ENCODE measurements at regions not wholly inside any gene's neighbourhood (a gene's known extent, or its start where the extent isn't known, plus 50 kb on each side); places are given as distances from the start of the nearest gene placed in this dataset.

DNA sequence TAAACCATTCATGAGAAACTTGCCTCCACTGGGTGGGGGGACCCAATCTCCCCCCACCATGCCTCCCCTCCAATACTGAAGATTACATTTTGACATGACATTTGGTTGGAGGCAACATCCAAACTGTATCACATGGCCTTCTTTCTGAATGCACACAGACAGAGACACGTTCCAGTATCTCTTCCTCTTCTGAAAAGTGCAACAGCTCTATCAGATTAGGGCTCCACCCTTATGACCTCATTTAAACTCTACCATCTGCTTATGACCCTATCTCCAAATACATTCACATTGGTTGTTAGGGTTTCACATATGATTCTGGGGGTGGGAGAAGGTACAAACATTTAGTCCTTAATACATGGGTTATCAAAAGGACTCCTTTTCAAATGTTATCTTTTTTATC, 481.8 kb upstream of the NFIA start:
- TF ChIP-seq, protein P1, sequence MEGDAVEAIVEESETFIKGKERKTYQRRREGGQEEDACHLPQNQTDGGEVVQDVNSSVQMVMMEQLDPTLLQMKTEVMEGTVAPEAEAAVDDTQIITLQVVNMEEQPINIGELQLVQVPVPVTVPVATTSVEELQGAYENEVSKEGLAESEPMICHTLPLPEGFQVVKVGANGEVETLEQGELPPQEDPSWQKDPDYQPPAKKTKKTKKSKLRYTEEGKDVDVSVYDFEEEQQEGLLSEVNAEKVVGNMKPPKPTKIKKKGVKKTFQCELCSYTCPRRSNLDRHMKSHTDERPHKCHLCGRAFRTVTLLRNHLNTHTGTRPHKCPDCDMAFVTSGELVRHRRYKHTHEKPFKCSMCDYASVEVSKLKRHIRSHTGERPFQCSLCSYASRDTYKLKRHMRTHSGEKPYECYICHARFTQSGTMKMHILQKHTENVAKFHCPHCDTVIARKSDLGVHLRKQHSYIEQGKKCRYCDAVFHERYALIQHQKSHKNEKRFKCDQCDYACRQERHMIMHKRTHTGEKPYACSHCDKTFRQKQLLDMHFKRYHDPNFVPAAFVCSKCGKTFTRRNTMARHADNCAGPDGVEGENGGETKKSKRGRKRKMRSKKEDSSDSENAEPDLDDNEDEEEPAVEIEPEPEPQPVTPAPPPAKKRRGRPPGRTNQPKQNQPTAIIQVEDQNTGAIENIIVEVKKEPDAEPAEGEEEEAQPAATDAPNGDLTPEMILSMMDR (IDR thresholded peaks at IDR 0.05; ENCODE audit: insufficient read depth, low read length, severe bottlenecking), result no peak
- DNase-seq (ENCODE audit: low read depth) (no peak), FAIRE-seq (no peak)
- Histone ChIP-seq H3K27me3 (ENCODE audit: control insufficient read depth, insufficient read depth, low read length) (no peaks in the 10 kb centered on the region), H3K36me3 (ENCODE audit: control insufficient read depth, insufficient read depth, low read length) (no peaks in the 10 kb centered on the region), H3K4me3 (ENCODE audit: low read depth, low read length) (no peak overlapping the region)

DNA sequence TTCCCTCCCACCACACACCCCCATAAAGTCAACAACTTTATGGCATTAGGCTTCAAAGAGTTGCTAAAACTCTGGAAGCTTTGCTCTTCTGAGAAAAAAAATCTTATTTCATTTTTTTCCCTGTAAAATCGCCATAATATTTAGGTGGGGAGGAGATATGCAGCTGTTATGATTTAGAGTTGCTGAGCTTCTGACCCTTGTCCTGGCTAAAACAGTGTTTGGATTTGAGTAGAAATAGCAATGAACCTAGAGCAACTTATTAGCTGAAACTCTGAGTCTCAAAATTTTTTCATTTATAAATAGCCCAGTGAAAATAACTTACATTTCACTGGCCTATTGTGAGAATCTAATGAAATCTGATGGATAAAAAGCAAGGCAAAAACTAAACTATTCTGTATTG, 482.8 kb upstream of the NFIA start:
- no peak overlapping the region for H3K4me3 ChIP-seq (ENCODE audit: low read depth, low read length)
- DNase-seq (ENCODE audit: low read depth) (no peak), FAIRE-seq (no peak)
- H3K36me3 ChIP-seq (ENCODE audit: control insufficient read depth, insufficient read depth, low read length), result no peaks in the 10 kb centered on the region
- H3K27me3 ChIP-seq (ENCODE audit: control insufficient read depth, insufficient read depth, low read length), result no peaks in the 10 kb centered on the region
- TF ChIP-seq, protein P1 (IDR thresholded peaks at IDR 0.05; ENCODE audit: insufficient read depth, low read length, severe bottlenecking), result no peak

DNA sequence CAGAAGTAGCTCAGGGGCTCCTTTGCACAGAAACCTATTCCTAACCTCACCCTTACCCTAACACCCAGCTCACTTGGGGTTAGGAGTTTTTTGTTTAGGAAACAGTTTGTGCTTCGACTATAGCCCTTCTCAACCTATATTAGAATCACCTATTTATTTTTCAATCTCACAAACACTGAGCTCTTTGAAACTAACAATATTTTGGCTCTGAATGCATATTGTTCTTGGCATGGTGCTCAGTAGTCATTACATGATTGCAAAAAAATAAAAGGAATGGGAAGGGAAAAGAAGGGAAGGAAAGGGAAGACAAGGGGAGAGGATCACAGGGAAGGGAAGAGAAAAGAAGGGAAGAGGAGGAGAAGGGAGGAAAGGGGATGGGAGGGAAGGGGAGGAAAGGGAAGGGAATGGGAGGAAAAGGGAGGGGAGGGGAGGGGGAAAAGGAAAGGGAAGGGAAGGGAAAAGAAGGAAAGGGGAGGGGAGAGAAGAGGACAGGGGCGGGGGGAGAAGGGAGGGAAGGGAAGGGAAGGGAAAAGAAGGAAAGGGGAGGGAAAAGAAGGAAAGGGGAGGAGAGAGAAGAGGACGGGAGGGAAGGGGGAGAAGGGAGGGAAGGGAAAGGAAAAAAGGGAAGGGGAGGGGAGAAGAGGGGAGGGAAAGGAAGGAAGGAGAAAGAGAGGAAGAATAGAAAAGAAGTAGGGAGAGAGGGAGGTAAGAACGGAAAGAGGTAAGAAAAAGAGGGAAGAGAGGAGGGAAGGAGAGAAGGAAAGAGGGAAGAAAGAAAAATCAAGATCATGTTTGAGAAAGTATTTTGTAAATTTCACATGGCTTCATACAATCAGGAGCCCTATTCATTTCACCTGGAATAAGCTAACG, 484.1 kb upstream of the NFIA start:
- no peaks in the 10 kb centered on the region for H3K27me3 ChIP-seq (ENCODE audit: control insufficient read depth, insufficient read depth, low read length)
- H3K4me3 ChIP-seq (ENCODE audit: low read depth, low read length), result no peak overlapping the region
- FAIRE-seq (no peak), DNase-seq (ENCODE audit: low read depth) (no peak)
- TF ChIP-seq, protein P1 (IDR thresholded peaks at IDR 0.05; ENCODE audit: insufficient read depth, low read length, severe bottlenecking), result no peak
- no peaks in the 10 kb centered on the region for H3K36me3 ChIP-seq (ENCODE audit: control insufficient read depth, insufficient read depth, low read length)

DNA sequence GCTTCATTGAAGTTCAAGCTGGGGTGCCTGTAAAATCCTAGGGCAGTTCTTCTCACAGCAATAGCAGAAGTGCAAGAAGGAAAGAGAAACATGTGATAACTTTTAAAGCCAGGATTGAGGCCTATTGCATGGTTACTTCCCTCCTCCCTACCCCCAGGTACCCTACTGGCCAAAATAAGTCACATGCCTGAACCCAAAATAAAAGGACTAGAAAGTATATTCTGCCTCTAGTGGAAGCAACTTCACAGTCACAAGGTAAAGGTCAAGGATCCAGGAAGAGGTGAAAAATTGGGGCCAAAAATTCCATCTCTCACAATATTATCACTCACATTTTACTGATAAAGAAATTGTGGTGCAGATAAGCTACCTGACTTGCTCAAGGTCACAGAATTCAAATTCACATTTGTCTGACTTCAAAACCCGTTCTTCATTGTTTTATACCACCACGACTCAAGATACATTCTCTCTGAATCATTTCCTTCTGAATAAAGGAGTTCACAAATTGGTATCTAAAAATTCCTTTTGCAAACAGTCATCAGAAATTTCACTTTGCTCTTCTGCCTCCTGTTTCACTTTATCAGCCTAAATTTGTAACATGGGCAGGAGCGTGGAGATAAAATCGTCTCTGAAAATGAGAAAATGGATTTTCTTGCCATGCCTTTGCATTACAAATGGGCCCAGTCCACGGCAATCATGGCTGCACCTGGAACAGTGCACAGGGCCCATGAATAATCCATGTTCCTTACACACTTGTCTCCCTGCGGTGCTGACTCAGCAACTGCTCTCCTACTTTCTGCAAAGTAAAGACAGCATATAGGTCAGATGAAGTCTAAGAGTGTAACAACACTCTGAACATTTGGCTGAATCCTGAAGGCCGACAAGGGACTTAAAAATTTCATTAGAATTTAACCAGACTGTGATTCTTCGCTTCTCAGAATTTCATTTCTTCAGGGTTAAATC, 485.3 kb upstream of the NFIA start:
- Histone ChIP-seq H3K36me3 (ENCODE audit: control insufficient read depth, insufficient read depth, low read length) (no peaks in the 10 kb centered on the region), H3K4me3 (ENCODE audit: low read depth, low read length) (no peak overlapping the region), H3K27me3 (ENCODE audit: control insufficient read depth, insufficient read depth, low read length) (no peaks in the 10 kb centered on the region)
- TF ChIP-seq, protein P1 (IDR thresholded peaks at IDR 0.05; ENCODE audit: insufficient read depth, low read length, severe bottlenecking), result no peak
- peak; percentile 56 for DNase-seq (ENCODE audit: low read depth)
- no peak for FAIRE-seq

DNA sequence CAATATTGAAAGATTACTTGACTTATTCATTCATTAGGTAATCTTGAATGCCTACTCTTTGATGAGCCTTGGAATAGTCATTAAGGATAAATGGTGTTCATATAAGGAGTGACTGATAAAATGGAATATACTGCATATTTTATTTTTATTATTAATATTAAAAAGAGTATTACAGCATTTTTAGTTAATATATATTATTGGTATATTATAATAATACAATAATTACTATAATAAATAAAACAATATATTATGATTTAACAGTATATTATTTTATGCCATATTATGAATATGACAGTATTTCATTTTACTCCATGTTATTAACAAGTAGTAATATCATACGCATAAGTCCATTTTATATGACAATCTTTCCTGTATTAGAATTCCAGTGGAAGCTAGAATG, 490.8 kb upstream of the NFIA start:
- TF ChIP-seq, protein P1 (IDR thresholded peaks at IDR 0.05; ENCODE audit: insufficient read depth, low read length, severe bottlenecking), result no peak
- FAIRE-seq, result no peak
- Histone ChIP-seq H3K27me3 (ENCODE audit: control insufficient read depth, insufficient read depth, low read length) (no peaks in the 10 kb centered on the region), H3K36me3 (ENCODE audit: control insufficient read depth, insufficient read depth, low read length) (no peaks in the 10 kb centered on the region), H3K4me3 (ENCODE audit: low read depth, low read length) (no peak overlapping the region)
- DNase-seq (ENCODE audit: low read depth), result no peak

All from bronchial epithelial cell (primary cell).